ENCODE measurements at regions not wholly inside any gene's neighbourhood (a gene's known extent, or its start where the extent isn't known, plus 50 kb on each side); places are given as distances from the start of the nearest gene placed in this dataset.

DNA sequence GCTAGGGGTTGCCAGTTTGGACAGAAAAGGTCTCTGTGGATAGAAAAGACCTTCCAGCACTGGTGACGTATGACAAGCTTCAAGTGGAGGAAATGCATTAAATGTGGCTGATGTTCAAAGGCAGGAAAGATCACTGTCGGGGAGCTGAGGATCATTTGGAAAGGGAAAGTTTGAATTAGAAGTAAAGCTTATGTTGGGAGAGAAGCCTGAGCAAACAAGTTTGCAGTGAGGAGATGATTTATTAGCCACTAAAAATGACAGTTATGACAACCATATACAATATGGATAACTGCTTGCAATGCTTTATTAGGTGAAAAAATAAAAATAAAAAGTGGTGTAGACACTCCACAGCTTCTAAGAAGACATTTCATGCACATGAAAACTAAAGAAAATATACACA, 135.3 kb upstream of the HS3ST1 start:
- Histone ChIP-seq H3K4me3 (replicated peaks in 1 of 3; ENCODE audit: low read depth in 2 of 3, low read length in 3 of 3) (no peak overlapping the region), H3K9ac (ENCODE audit: insufficient read depth, low read length, poor library complexity, severe bottlenecking) (no peak overlapping the region), H3K4me2 (replicated peaks; ENCODE audit: extremely low read depth, low read length, poor library complexity, severe bottlenecking) (no peak overlapping the region), H3K79me2 (ENCODE audit: insufficient read depth, low read length) (no peaks in the 10 kb centered on the region), H4K20me1 (ENCODE audit: insufficient read depth, low read length) (no peaks in the 10 kb centered on the region), H3K36me3 (replicated peaks in 1 of 2; ENCODE audit: control insufficient read depth in 1 of 2, insufficient read depth in 2 of 2, low read length in 2 of 2) (no peaks in the 10 kb centered on the region), H2AFZ (ENCODE audit: insufficient read depth, low read depth, low read length, poor library complexity, severe bottlenecking) (no peak overlapping the region), H3K4me1 (ENCODE audit: control insufficient read depth in 1 of 2, insufficient read depth in 2 of 2, low read length in 2 of 2) (no peaks in the 10 kb centered on the region), H3K27ac (ENCODE audit: low read depth in 1 of 2, low read length in 2 of 2) (no peak overlapping the region), H3K9me3 (replicated peaks in 1 of 2; ENCODE audit: control insufficient read depth in 1 of 2, insufficient read depth in 1 of 2, low read length in 2 of 2) (peaks cover 0 to 3% of the 10 kb centered on the region in 2 donors), H3K27me3 (ENCODE audit: control insufficient read depth in 2 of 2, insufficient read depth in 2 of 2, low read length in 2 of 2) (no peaks in the 10 kb centered on the region)
- TF ChIP-seq, protein P1, sequence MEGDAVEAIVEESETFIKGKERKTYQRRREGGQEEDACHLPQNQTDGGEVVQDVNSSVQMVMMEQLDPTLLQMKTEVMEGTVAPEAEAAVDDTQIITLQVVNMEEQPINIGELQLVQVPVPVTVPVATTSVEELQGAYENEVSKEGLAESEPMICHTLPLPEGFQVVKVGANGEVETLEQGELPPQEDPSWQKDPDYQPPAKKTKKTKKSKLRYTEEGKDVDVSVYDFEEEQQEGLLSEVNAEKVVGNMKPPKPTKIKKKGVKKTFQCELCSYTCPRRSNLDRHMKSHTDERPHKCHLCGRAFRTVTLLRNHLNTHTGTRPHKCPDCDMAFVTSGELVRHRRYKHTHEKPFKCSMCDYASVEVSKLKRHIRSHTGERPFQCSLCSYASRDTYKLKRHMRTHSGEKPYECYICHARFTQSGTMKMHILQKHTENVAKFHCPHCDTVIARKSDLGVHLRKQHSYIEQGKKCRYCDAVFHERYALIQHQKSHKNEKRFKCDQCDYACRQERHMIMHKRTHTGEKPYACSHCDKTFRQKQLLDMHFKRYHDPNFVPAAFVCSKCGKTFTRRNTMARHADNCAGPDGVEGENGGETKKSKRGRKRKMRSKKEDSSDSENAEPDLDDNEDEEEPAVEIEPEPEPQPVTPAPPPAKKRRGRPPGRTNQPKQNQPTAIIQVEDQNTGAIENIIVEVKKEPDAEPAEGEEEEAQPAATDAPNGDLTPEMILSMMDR (IDR thresholded peaks at IDR 0.05), result no peak
- no peaks in the 10 kb centered on the region for H3K4me1 Mint-ChIP-seq
- intact Hi-C loops (cut with micrococcal nuclease), result no loop called here
- H3K9me3 Mint-ChIP-seq, result peaks cover 5 to 13% (median 7%) of the 10 kb centered on the region in 7 donors
- DNase-seq, result no peak
- no peak overlapping the region for H3K4me3 Mint-ChIP-seq
- no peaks in the 10 kb centered on the region for H3K36me3 Mint-ChIP-seq
- 70% methylated on average over 1 of the region's 2 CpGs for WGBS (ENCODE audit: insufficient coverage)
- no peaks in the 10 kb centered on the region for H3K27me3 Mint-ChIP-seq (ENCODE audit: low read depth in 3 of 3)
- no peak overlapping the region for H3K27ac Mint-ChIP-seq

DNA sequence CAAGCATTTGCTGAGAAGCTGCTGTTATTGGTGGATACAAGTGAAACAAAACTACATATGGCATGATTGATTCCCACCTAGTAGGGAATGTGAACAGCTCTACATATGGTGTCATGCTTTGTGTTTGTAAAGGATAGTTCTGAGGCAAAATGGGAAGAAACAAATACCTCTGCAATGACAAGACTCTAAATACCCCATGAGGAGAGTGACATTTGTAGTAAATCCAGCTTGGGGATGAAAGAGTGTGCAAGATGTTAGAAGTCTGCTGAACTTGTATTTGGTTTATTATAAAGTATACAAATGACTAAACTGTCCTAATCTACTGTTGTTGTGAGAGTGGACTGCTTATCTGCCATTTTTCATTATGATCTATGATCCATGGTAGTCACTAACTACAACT, 120.8 kb upstream of the HS3ST1 start:
- DNase-seq, result no peak
- no peaks in the 10 kb centered on the region for H3K36me3 Mint-ChIP-seq
- Histone ChIP-seq H3K4me3 (replicated peaks in 1 of 3; ENCODE audit: low read depth in 2 of 3, low read length in 3 of 3) (no peak overlapping the region), H3K4me2 (replicated peaks; ENCODE audit: extremely low read depth, low read length, poor library complexity, severe bottlenecking) (no peak overlapping the region), H3K27me3 (ENCODE audit: control insufficient read depth in 2 of 2, insufficient read depth in 2 of 2, low read length in 2 of 2) (no peaks in the 10 kb centered on the region), H3K9ac (ENCODE audit: insufficient read depth, low read length, poor library complexity, severe bottlenecking) (no peak overlapping the region), H3K4me1 (ENCODE audit: control insufficient read depth in 1 of 2, insufficient read depth in 2 of 2, low read length in 2 of 2) (peaks cover 0 to 3% of the 10 kb centered on the region in 2 donors), H3K36me3 (replicated peaks in 1 of 2; ENCODE audit: control insufficient read depth in 1 of 2, insufficient read depth in 2 of 2, low read length in 2 of 2) (no peaks in the 10 kb centered on the region), H3K27ac (ENCODE audit: low read depth in 1 of 2, low read length in 2 of 2) (no peak overlapping the region), H3K9me3 (replicated peaks in 1 of 2; ENCODE audit: control insufficient read depth in 1 of 2, insufficient read depth in 1 of 2, low read length in 2 of 2) (no peaks in the 10 kb centered on the region), H3K79me2 (ENCODE audit: insufficient read depth, low read length) (no peaks in the 10 kb centered on the region), H4K20me1 (ENCODE audit: insufficient read depth, low read length) (no peaks in the 10 kb centered on the region), H2AFZ (ENCODE audit: insufficient read depth, low read depth, low read length, poor library complexity, severe bottlenecking) (no peak overlapping the region)
- no peaks in the 10 kb centered on the region for H3K27me3 Mint-ChIP-seq (ENCODE audit: low read depth in 3 of 3)
- H3K4me3 Mint-ChIP-seq, result no peak overlapping the region
- H3K4me1 Mint-ChIP-seq, result peaks cover 2% of the 10 kb centered on the region
- TF ChIP-seq, protein P1 (IDR thresholded peaks at IDR 0.05), result no peak
- intact Hi-C loops (cut with micrococcal nuclease), result no loop called here
- peaks cover 0 to 8% (median 0%) of the 10 kb centered on the region in 7 donors for H3K9me3 Mint-ChIP-seq
- H3K27ac Mint-ChIP-seq, result no peak overlapping the region
